ENCODE measurements at regions not wholly inside any gene's neighbourhood (a gene's known extent, or its start where the extent isn't known, plus 50 kb on each side); places are given as distances from the start of the nearest gene placed in this dataset.

DNA sequence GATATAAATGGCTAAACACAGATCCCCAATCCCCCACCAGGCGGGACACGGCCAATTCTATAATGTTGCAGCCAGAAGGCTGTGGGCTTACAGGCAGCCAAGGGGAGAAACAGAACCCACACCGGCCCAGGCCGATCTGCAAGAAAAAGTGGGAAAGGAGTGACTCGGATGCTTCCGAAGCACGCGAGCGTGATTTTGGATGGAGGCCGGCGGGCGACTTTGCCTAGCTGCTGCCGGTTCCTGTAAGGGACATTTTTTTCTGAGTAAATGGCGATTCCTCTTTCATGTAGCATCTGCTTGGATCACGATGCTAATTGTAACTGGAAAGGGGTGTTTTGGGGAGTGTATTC is 470.2 kb downstream of the PCDH19 start:
- no peaks in the 10 kb centered on the region for H3K27me3 ChIP-seq (replicated peaks in 1 of 4; ENCODE audit: control insufficient read depth in 3 of 4, extremely low read depth in 1 of 4, insufficient read depth in 3 of 4, low read length in 3 of 4)
- no peak overlapping the region for H3K18ac ChIP-seq (ENCODE audit: extremely low read depth, low read length)
- no peak overlapping the region for H3K14ac ChIP-seq (ENCODE audit: insufficient read length)
- CTCF ChIA-PET (ENCODE audit: partially characterized antibody) = interaction anchor here (0.9 kb wide), 1 partner anchor 473 kb away, joined by 3 read pairs; no protein-coding TSS in a partner anchor
- H2AK5ac ChIP-seq (ENCODE audit: low read depth, low read length) = no peak overlapping the region
- no peaks in the 10 kb centered on the region for H3K79me2 ChIP-seq (ENCODE audit: control insufficient read depth in 1 of 2, insufficient read depth in 2 of 2, low read length in 2 of 2)
- no peak overlapping the region for H3K4me2 ChIP-seq (ENCODE audit: insufficient read depth in 1 of 2, low read depth in 2 of 2, low read length in 2 of 2)
- H3K36me3 ChIP-seq (ENCODE audit: control insufficient read depth in 2 of 4, insufficient read depth in 4 of 4, low read length in 3 of 4) = no peaks in the 10 kb centered on the region
- no peak overlapping the region for H3K27ac ChIP-seq (ENCODE audit: low read depth, low read length)
- H3K4me1 ChIP-seq (replicated peaks in 1 of 4; ENCODE audit: control insufficient read depth in 3 of 4, insufficient read depth in 4 of 4, low read length in 3 of 4) = no peaks in the 10 kb centered on the region
- no peak overlapping the region for H4K8ac ChIP-seq (ENCODE audit: extremely low read depth, insufficient read depth, low read length)
- no peak overlapping the region for H4K91ac ChIP-seq (replicated peaks; ENCODE audit: insufficient read length, low read length)
- no peak overlapping the region for H2BK120ac ChIP-seq (replicated peaks; ENCODE audit: low read depth, low read length)
- H3K4ac ChIP-seq (replicated peaks; ENCODE audit: insufficient read length, low read depth, low read length) = no peak overlapping the region
- no peak overlapping the region for H2BK15ac ChIP-seq (ENCODE audit: low read length)
- WGBS, 2 experiments (ENCODE audit: extremely low coverage in 1 of 2, insufficient coverage in 1 of 2, insufficient read length in 1 of 2, insufficient replicate concordance in 2 of 2, low coverage in 1 of 2, low lambda C conversion rate in 2 of 2, missing lambda C conversion rate in 1 of 2) = 100% methylated on average over 1 of the region's 15 CpGs; no CpG with 5 or more reads in 1 of the 2 experiments
- POLR2A ChIA-PET (ENCODE audit: partially characterized antibody) = no interaction called here
- no peak overlapping the region for H3K4me3 ChIP-seq (ENCODE audit: extremely low read depth in 1 of 4, insufficient read depth in 2 of 4, low read depth in 3 of 4, low read length in 4 of 4)
- H2BK20ac ChIP-seq (ENCODE audit: low read length) = no peak overlapping the region
- no peak overlapping the region for H4K5ac ChIP-seq (ENCODE audit: insufficient read length, low read depth, low read length)
- H2BK5ac ChIP-seq (ENCODE audit: low read depth, low read length) = no peak overlapping the region
- FAIRE-seq (peak; percentile 74), DNase-seq (ENCODE audit: low read depth in 1 of 2, low spot score in 2 of 2) (peak in 1 of 2 experiments; percentile 36)
- H3K9me3 ChIP-seq (ENCODE audit: insufficient read depth in 2 of 2, low read depth in 1 of 2, low read length in 1 of 2) = no peaks in the 10 kb centered on the region
- no peaks in the 10 kb centered on the region for H4K20me1 ChIP-seq (replicated peaks in 1 of 2; ENCODE audit: control insufficient read depth in 1 of 2, insufficient read depth in 2 of 2, low read length in 2 of 2)
- H3K79me1 ChIP-seq (ENCODE audit: low read depth, low read length) = no peaks in the 10 kb centered on the region
- no peak overlapping the region for H3K9ac ChIP-seq (replicated peaks in 1 of 4; ENCODE audit: extremely low read depth in 1 of 4, low read depth in 3 of 4, low read length in 3 of 4)
- H2BK12ac ChIP-seq (ENCODE audit: low read depth, low read length) = no peak overlapping the region
- H3K56ac ChIP-seq (replicated peaks; ENCODE audit: insufficient read length, low read depth, low read length) = no peak overlapping the region
- no peak overlapping the region for H2AFZ ChIP-seq (ENCODE audit: low read length)
- no peaks in the 10 kb centered on the region for H3K23me2 ChIP-seq (ENCODE audit: low read depth, low read length)
- H3K23ac ChIP-seq (ENCODE audit: insufficient read length) = no peak overlapping the region
- TF ChIP-seq, protein P1, sequence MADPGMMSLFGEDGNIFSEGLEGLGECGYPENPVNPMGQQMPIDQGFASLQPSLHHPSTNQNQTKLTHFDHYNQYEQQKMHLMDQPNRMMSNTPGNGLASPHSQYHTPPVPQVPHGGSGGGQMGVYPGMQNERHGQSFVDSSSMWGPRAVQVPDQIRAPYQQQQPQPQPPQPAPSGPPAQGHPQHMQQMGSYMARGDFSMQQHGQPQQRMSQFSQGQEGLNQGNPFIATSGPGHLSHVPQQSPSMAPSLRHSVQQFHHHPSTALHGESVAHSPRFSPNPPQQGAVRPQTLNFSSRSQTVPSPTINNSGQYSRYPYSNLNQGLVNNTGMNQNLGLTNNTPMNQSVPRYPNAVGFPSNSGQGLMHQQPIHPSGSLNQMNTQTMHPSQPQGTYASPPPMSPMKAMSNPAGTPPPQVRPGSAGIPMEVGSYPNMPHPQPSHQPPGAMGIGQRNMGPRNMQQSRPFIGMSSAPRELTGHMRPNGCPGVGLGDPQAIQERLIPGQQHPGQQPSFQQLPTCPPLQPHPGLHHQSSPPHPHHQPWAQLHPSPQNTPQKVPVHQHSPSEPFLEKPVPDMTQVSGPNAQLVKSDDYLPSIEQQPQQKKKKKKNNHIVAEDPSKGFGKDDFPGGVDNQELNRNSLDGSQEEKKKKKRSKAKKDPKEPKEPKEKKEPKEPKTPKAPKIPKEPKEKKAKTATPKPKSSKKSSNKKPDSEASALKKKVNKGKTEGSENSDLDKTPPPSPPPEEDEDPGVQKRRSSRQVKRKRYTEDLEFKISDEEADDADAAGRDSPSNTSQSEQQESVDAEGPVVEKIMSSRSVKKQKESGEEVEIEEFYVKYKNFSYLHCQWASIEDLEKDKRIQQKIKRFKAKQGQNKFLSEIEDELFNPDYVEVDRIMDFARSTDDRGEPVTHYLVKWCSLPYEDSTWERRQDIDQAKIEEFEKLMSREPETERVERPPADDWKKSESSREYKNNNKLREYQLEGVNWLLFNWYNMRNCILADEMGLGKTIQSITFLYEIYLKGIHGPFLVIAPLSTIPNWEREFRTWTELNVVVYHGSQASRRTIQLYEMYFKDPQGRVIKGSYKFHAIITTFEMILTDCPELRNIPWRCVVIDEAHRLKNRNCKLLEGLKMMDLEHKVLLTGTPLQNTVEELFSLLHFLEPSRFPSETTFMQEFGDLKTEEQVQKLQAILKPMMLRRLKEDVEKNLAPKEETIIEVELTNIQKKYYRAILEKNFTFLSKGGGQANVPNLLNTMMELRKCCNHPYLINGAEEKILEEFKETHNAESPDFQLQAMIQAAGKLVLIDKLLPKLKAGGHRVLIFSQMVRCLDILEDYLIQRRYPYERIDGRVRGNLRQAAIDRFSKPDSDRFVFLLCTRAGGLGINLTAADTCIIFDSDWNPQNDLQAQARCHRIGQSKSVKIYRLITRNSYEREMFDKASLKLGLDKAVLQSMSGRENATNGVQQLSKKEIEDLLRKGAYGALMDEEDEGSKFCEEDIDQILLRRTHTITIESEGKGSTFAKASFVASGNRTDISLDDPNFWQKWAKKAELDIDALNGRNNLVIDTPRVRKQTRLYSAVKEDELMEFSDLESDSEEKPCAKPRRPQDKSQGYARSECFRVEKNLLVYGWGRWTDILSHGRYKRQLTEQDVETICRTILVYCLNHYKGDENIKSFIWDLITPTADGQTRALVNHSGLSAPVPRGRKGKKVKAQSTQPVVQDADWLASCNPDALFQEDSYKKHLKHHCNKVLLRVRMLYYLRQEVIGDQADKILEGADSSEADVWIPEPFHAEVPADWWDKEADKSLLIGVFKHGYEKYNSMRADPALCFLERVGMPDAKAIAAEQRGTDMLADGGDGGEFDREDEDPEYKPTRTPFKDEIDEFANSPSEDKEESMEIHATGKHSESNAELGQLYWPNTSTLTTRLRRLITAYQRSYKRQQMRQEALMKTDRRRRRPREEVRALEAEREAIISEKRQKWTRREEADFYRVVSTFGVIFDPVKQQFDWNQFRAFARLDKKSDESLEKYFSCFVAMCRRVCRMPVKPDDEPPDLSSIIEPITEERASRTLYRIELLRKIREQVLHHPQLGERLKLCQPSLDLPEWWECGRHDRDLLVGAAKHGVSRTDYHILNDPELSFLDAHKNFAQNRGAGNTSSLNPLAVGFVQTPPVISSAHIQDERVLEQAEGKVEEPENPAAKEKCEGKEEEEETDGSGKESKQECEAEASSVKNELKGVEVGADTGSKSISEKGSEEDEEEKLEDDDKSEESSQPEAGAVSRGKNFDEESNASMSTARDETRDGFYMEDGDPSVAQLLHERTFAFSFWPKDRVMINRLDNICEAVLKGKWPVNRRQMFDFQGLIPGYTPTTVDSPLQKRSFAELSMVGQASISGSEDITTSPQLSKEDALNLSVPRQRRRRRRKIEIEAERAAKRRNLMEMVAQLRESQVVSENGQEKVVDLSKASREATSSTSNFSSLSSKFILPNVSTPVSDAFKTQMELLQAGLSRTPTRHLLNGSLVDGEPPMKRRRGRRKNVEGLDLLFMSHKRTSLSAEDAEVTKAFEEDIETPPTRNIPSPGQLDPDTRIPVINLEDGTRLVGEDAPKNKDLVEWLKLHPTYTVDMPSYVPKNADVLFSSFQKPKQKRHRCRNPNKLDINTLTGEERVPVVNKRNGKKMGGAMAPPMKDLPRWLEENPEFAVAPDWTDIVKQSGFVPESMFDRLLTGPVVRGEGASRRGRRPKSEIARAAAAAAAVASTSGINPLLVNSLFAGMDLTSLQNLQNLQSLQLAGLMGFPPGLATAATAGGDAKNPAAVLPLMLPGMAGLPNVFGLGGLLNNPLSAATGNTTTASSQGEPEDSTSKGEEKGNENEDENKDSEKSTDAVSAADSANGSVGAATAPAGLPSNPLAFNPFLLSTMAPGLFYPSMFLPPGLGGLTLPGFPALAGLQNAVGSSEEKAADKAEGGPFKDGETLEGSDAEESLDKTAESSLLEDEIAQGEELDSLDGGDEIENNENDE (IDR thresholded peaks at IDR 0.05; ENCODE audit: insufficient replicate concordance, low read length) = no peak

Measured in H1 (cell line).